Karpas-422 (cell line): ENCODE measurements at regions not wholly inside any gene's neighbourhood (a gene's known extent, or its start where the extent isn't known, plus 50 kb on each side); places are given as distances from the start of the nearest gene placed in this dataset.
"Not testable (repeated sequence)": the region's sequence is repeated elsewhere in the genome, so short reads cannot be mapped to it uniquely, and the experiment has no call there.

Source experiments
- DNase-seq: peaks from one replicate; pipeline ENCODE4 v3.0.0-alpha.2; 2015
- H2AFZ ChIP-seq: fragments of 200-600 bp; sonication (generic); 2 replicates; pipeline ENCODE4 v1.6.1; 2014; ENCODE audit warnings: antibody characterized with exemption, low read length, mixed read lengths
- H3K27ac ChIP-seq: fragments of 200-600 bp; sonication (generic); 2 replicates; pipeline ENCODE4 v1.5.1; 2014; ENCODE audit warnings: mild to moderate bottlenecking, low read length, moderate library complexity
- H3K27me3 ChIP-seq: fragments of 200-600 bp; sonication (generic); 2 replicates; pipeline ENCODE4 v1.6.1; 2014; ENCODE audit warnings: low read length, mixed read lengths
- H3K36me3 ChIP-seq: fragments of 200-600 bp; sonication (generic); 2 replicates; pipeline ENCODE4 v1.6.1; 2014; ENCODE audit warnings: low read length, mixed read lengths; ENCODE audit not compliant: insufficient read depth
- H3K4me1 ChIP-seq: fragments of 200-600 bp; sonication (generic); 2 replicates; pipeline ENCODE4 v1.6.1; 2014; ENCODE audit warnings: mild to moderate bottlenecking, low read length, mixed read lengths
- H3K4me2 ChIP-seq: fragments of 200-600 bp; sonication (generic); 2 replicates; pipeline ENCODE4 v1.6.1; 2014; ENCODE audit warnings: low read length, low read depth, mild to moderate bottlenecking; ENCODE audit not compliant: poor library complexity, severe bottlenecking
- H3K4me3 ChIP-seq: fragments of 200-600 bp; sonication (generic); 2 replicates; pipeline ENCODE4 v1.5.1; 2014; ENCODE audit warnings: mild to moderate bottlenecking, antibody characterized with exemption, low read length, mixed read lengths
- H3K79me2 ChIP-seq: fragments of 200-600 bp; sonication (generic); 2 replicates; pipeline ENCODE4 v1.6.1; 2014; ENCODE audit warnings: mild to moderate bottlenecking, low read length, mixed read lengths
- H3K9ac ChIP-seq: fragments of 200-600 bp; sonication (generic); 2 replicates; pipeline ENCODE4 v1.6.0; 2014; ENCODE audit warnings: low read length
- H3K9me2 ChIP-seq: fragments of 200-600 bp; sonication (generic), shearing (Covaris generic); replicated peaks from 2 replicates; pipeline ENCODE4 v1.6.0; 2014; ENCODE audit warnings: mild to moderate bottlenecking, low read length, moderate library complexity; ENCODE audit not compliant: insufficient read depth
- H3K9me3 ChIP-seq: fragments of 300-700, 200-600 bp; sonication (generic); 2 replicates; pipeline ENCODE4 v1.6.1; 2014; ENCODE audit warnings: low read length, mixed read lengths
- H4K20me1 ChIP-seq: fragments of 200-600 bp; sonication (generic); 2 replicates; pipeline ENCODE4 v1.6.1; 2014; ENCODE audit warnings: mild to moderate bottlenecking, antibody characterized with exemption, low read length, low read depth; ENCODE audit not compliant: insufficient read depth

GRCh38 chr3:82128271-82128670 lies 366.8 kb upstream of the GBE1 start:
- no peaks in the 10 kb centered on the region for H3K27me3 ChIP-seq
- DNase-seq, result no peak
- H2AFZ ChIP-seq, result no peak overlapping the region

DNA sequence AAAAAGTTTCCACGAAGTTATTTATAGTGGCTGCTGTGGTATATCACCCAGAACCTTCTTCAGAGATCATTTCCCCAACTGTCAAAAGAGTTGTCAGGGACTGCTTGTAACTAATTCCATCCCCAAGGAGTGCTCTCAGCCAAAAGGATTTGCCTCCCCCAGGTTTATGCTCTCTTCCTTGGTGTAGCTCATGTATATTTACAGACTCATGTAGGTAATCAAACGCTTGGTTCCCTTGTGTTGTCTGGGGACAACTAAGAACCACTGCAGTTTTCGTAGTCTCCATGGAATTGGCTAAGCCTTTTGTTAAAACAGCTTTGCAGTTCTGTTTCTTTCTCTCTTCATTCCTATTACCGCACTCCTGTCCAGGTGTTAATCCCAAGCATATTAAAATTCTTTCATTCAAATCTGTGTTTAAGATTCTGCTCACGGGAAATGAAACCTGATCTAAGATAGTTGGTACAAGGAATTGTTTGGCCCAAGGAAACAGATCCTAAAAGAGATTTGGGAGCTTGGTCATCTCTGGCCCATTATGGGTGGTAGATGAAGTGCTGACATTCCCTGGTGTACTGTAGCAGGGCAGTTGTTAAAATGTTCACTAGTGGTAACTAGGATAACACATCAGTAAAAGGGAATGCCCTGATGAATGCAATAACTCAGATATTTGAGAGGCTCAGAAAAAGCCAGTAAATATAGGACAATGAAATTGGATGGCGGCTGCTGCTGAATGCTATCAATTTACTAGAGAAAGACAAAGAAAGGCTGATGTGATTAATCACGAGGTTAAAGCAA lies 361.3 kb upstream of the GBE1 start:
- no peaks in the 10 kb centered on the region for H3K9me2 ChIP-seq
- no peaks in the 10 kb centered on the region for H3K36me3 ChIP-seq
- H3K27me3 ChIP-seq, result no peaks in the 10 kb centered on the region
- DNase-seq, result no peak
- no peak overlapping the region for H3K4me2 ChIP-seq
- no peak overlapping the region for H2AFZ ChIP-seq
- H3K9me3 ChIP-seq, result no peaks in the 10 kb centered on the region
- H3K4me1 ChIP-seq, result no peaks in the 10 kb centered on the region
- H3K4me3 ChIP-seq, result no peak overlapping the region
- H4K20me1 ChIP-seq, result no peaks in the 10 kb centered on the region
- no peak overlapping the region for H3K27ac ChIP-seq
- no peak overlapping the region for H3K9ac ChIP-seq
- H3K79me2 ChIP-seq, result no peaks in the 10 kb centered on the region

More at GRCh38 chr3:82128271-82128670, 366.8 kb upstream of the GBE1 start:
- Histone ChIP-seq H3K9me2 (no peaks in the 10 kb centered on the region), H3K4me1 (no peaks in the 10 kb centered on the region), H3K9me3 (no peaks in the 10 kb centered on the region), H3K9ac (no peak overlapping the region), H3K4me3 (no peak overlapping the region), H3K79me2 (no peaks in the 10 kb centered on the region), H4K20me1 (no peaks in the 10 kb centered on the region), H3K4me2 (no peak overlapping the region), H3K27ac (no peak overlapping the region), H3K36me3 (no peaks in the 10 kb centered on the region)

DNA sequence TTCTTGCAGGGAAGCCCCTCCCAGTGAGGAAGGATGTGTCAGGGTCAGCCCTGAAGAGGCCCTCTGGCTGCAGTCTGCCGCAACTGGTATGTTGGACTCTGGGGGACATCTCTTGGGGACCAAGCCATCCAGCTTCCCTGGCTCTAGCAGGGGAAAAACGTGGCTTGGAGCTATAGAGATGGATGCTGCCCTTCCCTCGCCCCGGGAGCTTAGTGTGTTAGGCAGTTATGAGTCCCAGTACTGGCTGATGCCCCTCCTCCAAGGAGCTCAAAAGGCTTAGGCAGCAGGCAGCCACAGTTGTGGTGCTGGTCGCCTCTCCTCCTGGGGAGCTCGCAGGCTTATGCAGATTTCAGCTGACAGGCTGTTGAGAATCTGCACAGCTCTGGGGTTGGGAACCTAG lies 353.1 kb upstream of the GBE1 start:
- Histone ChIP-seq H3K27me3 (no peaks in the 10 kb centered on the region), H3K79me2 (no peaks in the 10 kb centered on the region), H3K9me3 (no peaks in the 10 kb centered on the region), H3K4me3 (no peak overlapping the region), H2AFZ (no peak overlapping the region), H3K4me2 (no peak overlapping the region), H3K36me3 (no peaks in the 10 kb centered on the region), H4K20me1 (no peaks in the 10 kb centered on the region), H3K27ac (no peak overlapping the region), H3K9me2 (no peaks in the 10 kb centered on the region), H3K9ac (no peak overlapping the region), H3K4me1 (no peaks in the 10 kb centered on the region)
- DNase-seq, result no peak

- not testable (repeated sequence) for H3K4me2 ChIP-seq, H3K79me2 ChIP-seq, H3K9ac ChIP-seq, H3K4me1 ChIP-seq, H3K27ac ChIP-seq, H3K4me3 ChIP-seq, H3K36me3 ChIP-seq, H3K9me3 ChIP-seq, H4K20me1 ChIP-seq, DNase-seq, H2AFZ ChIP-seq, H3K27me3 ChIP-seq, H3K9me2 ChIP-seq
Measured at GRCh38 chr3:82110721-82111120, 349.3 kb upstream of the GBE1 start.

DNA sequence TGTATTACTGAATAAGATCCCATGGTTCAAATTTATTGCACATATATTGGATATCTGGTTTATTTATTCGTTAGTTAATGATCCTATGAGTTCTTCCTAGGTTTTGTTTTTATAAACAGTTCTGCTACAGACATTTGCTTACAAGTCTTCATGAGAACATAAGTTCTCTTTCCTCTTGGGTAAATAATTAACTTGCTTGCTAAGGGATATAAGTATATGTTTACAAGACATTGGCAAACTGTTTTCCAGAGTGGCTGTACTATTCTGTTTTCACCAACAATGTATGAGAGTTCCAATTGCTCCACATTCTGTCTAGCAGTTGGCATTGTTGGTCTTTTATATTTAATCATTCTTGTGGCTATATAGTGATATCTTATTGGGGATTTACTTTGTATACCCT lies 341.8 kb upstream of the GBE1 start:
- no peaks in the 10 kb centered on the region for H3K79me2 ChIP-seq
- no peaks in the 10 kb centered on the region for H3K9me3 ChIP-seq
- no peak overlapping the region for H2AFZ ChIP-seq
- no peak for DNase-seq
- no peak overlapping the region for H3K4me2 ChIP-seq
- H3K4me3 ChIP-seq, result no peak overlapping the region
- no peaks in the 10 kb centered on the region for H3K4me1 ChIP-seq
- H3K27ac ChIP-seq, result no peak overlapping the region
- H3K27me3 ChIP-seq, result no peaks in the 10 kb centered on the region
- H4K20me1 ChIP-seq, result no peaks in the 10 kb centered on the region
- H3K9me2 ChIP-seq, result no peaks in the 10 kb centered on the region
- H3K36me3 ChIP-seq, result no peaks in the 10 kb centered on the region
- no peak overlapping the region for H3K9ac ChIP-seq

DNA sequence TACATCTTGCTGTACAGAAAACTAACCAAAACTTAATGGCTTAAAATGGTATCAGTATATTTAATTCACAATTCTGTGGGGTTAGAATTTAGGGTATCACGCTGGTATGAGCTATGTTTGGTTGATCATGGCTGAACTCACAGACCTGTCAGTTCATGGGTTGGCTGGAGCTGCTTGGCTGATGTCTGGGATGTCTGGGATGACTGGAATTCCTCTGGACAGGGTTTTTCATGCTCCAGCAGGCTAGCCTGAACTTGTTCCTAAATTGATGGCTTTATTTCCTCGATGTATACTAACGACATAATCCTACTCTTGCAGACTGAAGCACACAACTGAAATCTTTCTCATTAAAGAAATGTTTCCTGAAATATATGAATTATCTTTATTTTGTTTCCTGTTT lies 338.9 kb upstream of the GBE1 start:
- H3K4me1 ChIP-seq, result no peaks in the 10 kb centered on the region
- H3K9ac ChIP-seq, result no peak overlapping the region
- no peaks in the 10 kb centered on the region for H3K27me3 ChIP-seq
- H3K36me3 ChIP-seq, result no peaks in the 10 kb centered on the region
- no peaks in the 10 kb centered on the region for H3K9me2 ChIP-seq
- no peak overlapping the region for H3K27ac ChIP-seq
- H4K20me1 ChIP-seq, result no peaks in the 10 kb centered on the region
- H3K79me2 ChIP-seq, result no peaks in the 10 kb centered on the region
- H3K9me3 ChIP-seq, result no peaks in the 10 kb centered on the region
- no peak overlapping the region for H3K4me2 ChIP-seq
- no peak overlapping the region for H3K4me3 ChIP-seq
- no peak overlapping the region for H2AFZ ChIP-seq
- DNase-seq, result no peak

- Histone ChIP-seq H4K20me1 (no peaks in the 10 kb centered on the region), H3K9me3 (no peaks in the 10 kb centered on the region), H3K36me3 (no peaks in the 10 kb centered on the region), H3K4me3 (no peak overlapping the region), H2AFZ (no peak overlapping the region), H3K4me1 (no peaks in the 10 kb centered on the region), H3K9me2 (no peaks in the 10 kb centered on the region), H3K27ac (no peak overlapping the region), H3K4me2 (no peak overlapping the region), H3K79me2 (no peaks in the 10 kb centered on the region), H3K9ac (no peak overlapping the region), H3K27me3 (no peaks in the 10 kb centered on the region)
- DNase-seq, result no peak
Measured at GRCh38 chr3:82093641-82094040, 332.2 kb upstream of the GBE1 start.

GRCh38 chr3:82088749-82089148 lies 327.3 kb upstream of the GBE1 start:
- H3K4me1 ChIP-seq, result no peaks in the 10 kb centered on the region
- no peak overlapping the region for H3K9ac ChIP-seq
- H3K36me3 ChIP-seq, result no peaks in the 10 kb centered on the region
- no peak for DNase-seq
- no peaks in the 10 kb centered on the region for H4K20me1 ChIP-seq
- H2AFZ ChIP-seq, result no peak overlapping the region
- no peaks in the 10 kb centered on the region for H3K9me2 ChIP-seq
- no peaks in the 10 kb centered on the region for H3K79me2 ChIP-seq
- H3K9me3 ChIP-seq, result no peaks in the 10 kb centered on the region
- no peak overlapping the region for H3K4me2 ChIP-seq
- no peak overlapping the region for H3K4me3 ChIP-seq
- H3K27ac ChIP-seq, result no peak overlapping the region
- no peaks in the 10 kb centered on the region for H3K27me3 ChIP-seq
